SK-N-SH treated with all-trans-retinoic acid at 6 μM for 48 hours (cell line): ENCODE measurements at regions not wholly inside any gene's neighbourhood (a gene's known extent, or its start where the extent isn't known, plus 50 kb on each side); places are given as distances from the start of the nearest gene placed in this dataset.

Experiments
- ATAC-seq: fragments of 200-7000 bp; cut with Tn5 transposase; 3 replicates; pipeline ENCODE4 v1.9.1; 2020; ENCODE audit warnings: mild to moderate bottlenecking, moderate library complexity
- ARNTL ChIP-seq: fragments of 450-650 bp; formaldehyde crosslinking; IDR thresholded peaks from 2 replicates; pipeline ENCODE4 v1.5.0; 2020; ENCODE audit warnings: low read depth, mild to moderate bottlenecking, moderate library complexity, borderline replicate concordance
- CREB5 ChIP-seq: fragments of 250-450 bp; sonication (Bioruptor Pico); IDR thresholded peaks from 2 replicates; pipeline ENCODE4 v1.5.1; 2020; ENCODE audit warnings: low read depth, mild to moderate bottlenecking, moderate library complexity
- CSDC2 ChIP-seq: fragments of 250-450 bp; sonication (Bioruptor Pico); IDR thresholded peaks from 2 replicates; pipeline ENCODE4 v1.5.0; 2020; ENCODE audit warnings: mild to moderate bottlenecking, moderate library complexity
- CSRNP3 ChIP-seq: fragments of 250-450 bp; sonication (Bioruptor Pico); IDR thresholded peaks from 2 replicates; pipeline ENCODE4 v1.5.1; 2021; ENCODE audit warnings: mild to moderate bottlenecking, moderate library complexity
- ESRRG ChIP-seq: fragments of 250-450 bp; sonication (Bioruptor Pico); IDR thresholded peaks from 2 replicates; pipeline ENCODE4 v1.6.1; 2021; ENCODE audit warnings: mild to moderate bottlenecking
- GLIS3 ChIP-seq: fragments of 250-450 bp; sonication (Bioruptor Pico); IDR thresholded peaks from 2 replicates; pipeline ENCODE4 v1.5.0; 2020; ENCODE audit warnings: mild to moderate bottlenecking, moderate library complexity
- ISL1 ChIP-seq: fragments of 250-450 bp; sonication (Bioruptor Pico); IDR thresholded peaks from 2 replicates; pipeline ENCODE4 v2.1.2; 2022; ENCODE audit warnings: mild to moderate bottlenecking, moderate library complexity
- OSR1 ChIP-seq: fragments of 250-450 bp; sonication (Bioruptor Pico); IDR thresholded peaks from 2 replicates; pipeline ENCODE4 v1.8.0; 2022; ENCODE audit warnings: moderate library complexity, mild to moderate bottlenecking, inconsistent platforms
- PATZ1 ChIP-seq: fragments of 250-450 bp; sonication (Bioruptor Pico); IDR thresholded peaks from 2 replicates; pipeline ENCODE4 v1.8.0; 2020; ENCODE audit warnings: mild to moderate bottlenecking, moderate library complexity, borderline replicate concordance
- POU6F1 ChIP-seq: fragments of 250-450 bp; sonication (Bioruptor Pico); IDR thresholded peaks from 2 replicates; pipeline ENCODE4 v1.8.0; 2021; ENCODE audit warnings: low read depth, mild to moderate bottlenecking, moderate library complexity, borderline replicate concordance
- PPARA ChIP-seq: fragments of 250-450 bp; sonication (Bioruptor Pico); IDR thresholded peaks from 2 replicates; pipeline ENCODE4 v1.5.0; 2020; ENCODE audit warnings: mild to moderate bottlenecking, borderline replicate concordance
- RARB ChIP-seq: fragments of 250-450 bp; sonication (Bioruptor Pico); IDR thresholded peaks from 2 replicates; pipeline ENCODE4 v1.8.0; 2021; ENCODE audit warnings: mild to moderate bottlenecking, moderate library complexity
- SNAI2 ChIP-seq: fragments of 250-450 bp; sonication (Bioruptor Pico); IDR thresholded peaks from 2 replicates; pipeline ENCODE4 v1.5.0; 2020; ENCODE audit warnings: mild to moderate bottlenecking, moderate library complexity
- TCF4 ChIP-seq: fragments of 250-450 bp; sonication (Bioruptor Pico); IDR thresholded peaks from 2 replicates; pipeline ENCODE4 v1.8.0; 2021; ENCODE audit warnings: mild to moderate bottlenecking, moderate library complexity, borderline replicate concordance
- TOX ChIP-seq: fragments of 250-450 bp; sonication (Bioruptor Pico); IDR thresholded peaks from 2 replicates; pipeline ENCODE4 v1.8.0; 2021; ENCODE audit warnings: mild to moderate bottlenecking, moderate library complexity, borderline replicate concordance
- TSHZ2 ChIP-seq: fragments of 250-450 bp; sonication (Bioruptor Pico); IDR thresholded peaks from 2 replicates; pipeline ENCODE4 v1.5.0; 2020; ENCODE audit warnings: mild to moderate bottlenecking, moderate library complexity
- ZC3H10 ChIP-seq: fragments of 250-450 bp; sonication (Bioruptor Pico); IDR thresholded peaks from 2 replicates; pipeline ENCODE4 v1.5.1; 2021; ENCODE audit warnings: mild to moderate bottlenecking, moderate library complexity
- ZFP3 ChIP-seq: fragments of 250-450 bp; sonication (Bioruptor Pico); IDR thresholded peaks from 2 replicates; pipeline ENCODE4 v1.5.0; 2020; ENCODE audit warnings: mild to moderate bottlenecking, moderate library complexity
- ZFP30 ChIP-seq: fragments of 450-650 bp; formaldehyde crosslinking; IDR thresholded peaks from 2 replicates; pipeline ENCODE4 v1.5.0; 2022; ENCODE audit warnings: mild to moderate bottlenecking, moderate library complexity
- ZNF565 ChIP-seq: fragments of 450-650 bp; formaldehyde crosslinking; conservative IDR thresholded peaks from 2 replicates; pipeline ENCODE4 v1.5.0; 2020; ENCODE audit warnings: low read depth, mild to moderate bottlenecking, moderate library complexity
- ZNF70 ChIP-seq: fragments of 450-650 bp; formaldehyde crosslinking; IDR thresholded peaks from 2 replicates; pipeline ENCODE4 v1.5.0; 2020; ENCODE audit warnings: mild to moderate bottlenecking, moderate library complexity
- ZNF8 ChIP-seq: fragments of 450-650 bp; formaldehyde crosslinking; IDR thresholded peaks from 2 replicates; pipeline ENCODE4 v1.5.0; 2020; ENCODE audit warnings: mild to moderate bottlenecking, moderate library complexity

- ATAC-seq: no peak
- TF ChIP-seq CREB5 (CRISPR knock-in tag) (no peak), ZFP3 (no peak), ISL1 (CRISPR knock-in tag) (no peak), ZNF70 (CRISPR knock-in tag) (no peak), ZNF565 (CRISPR knock-in tag) (no peak), TOX (CRISPR knock-in tag) (no peak), RARB (no peak), TSHZ2 (CRISPR knock-in tag) (no peak), ZC3H10 (CRISPR knock-in tag) (no peak), CSRNP3 (no peak)
- TF ChIP-seq, all 23 proteins: peak for 0
Observed at GRCh38 chr3:176619833-176620232, 577.4 kb downstream of the TBL1XR1 start.

- no peak for ATAC-seq
- TF ChIP-seq ARNTL: no peak
- TF ChIP-seq ESRRG: no peak
- no peak for TF ChIP-seq ISL1 (CRISPR knock-in tag)
- TF ChIP-seq ZFP30 (CRISPR knock-in tag): no peak
- TF ChIP-seq, all 23 proteins: peak for 0
Observed at GRCh38 chr3:176615826-176616225, 581.5 kb downstream of the TBL1XR1 start.

GRCh38 chr3:176611703-176612102, 585.6 kb downstream of the TBL1XR1 start:
- no peak for ATAC-seq
- TF ChIP-seq CSDC2 (CRISPR knock-in tag) (no peak), POU6F1 (CRISPR knock-in tag) (no peak), SNAI2 (CRISPR knock-in tag) (no peak), ESRRG (no peak), TSHZ2 (CRISPR knock-in tag) (no peak), OSR1 (no peak), ISL1 (CRISPR knock-in tag) (no peak), ZNF565 (CRISPR knock-in tag) (no peak), ZNF8 (no peak), CSRNP3 (no peak), TOX (CRISPR knock-in tag) (no peak), ZNF70 (CRISPR knock-in tag) (no peak), ARNTL (no peak), TCF4 (CRISPR knock-in tag) (no peak), CREB5 (CRISPR knock-in tag) (no peak), GLIS3 (CRISPR knock-in tag) (no peak), RARB (no peak), ZFP30 (CRISPR knock-in tag) (no peak), PPARA (CRISPR knock-in tag) (no peak), PATZ1 (CRISPR knock-in tag) (no peak)
